ENCODE measurements at regions not wholly inside any gene's neighbourhood (a gene's known extent, or its start where the extent isn't known, plus 50 kb on each side); places are given as distances from the start of the nearest gene placed in this dataset.

- intact Hi-C loops (cut with micrococcal nuclease) = no loop called here
- H3K4me1 Mint-ChIP-seq = peaks cover 0 to 7% (median 5%) of the 10 kb centered on the region in 4 donors
- H3K27me3 Mint-ChIP-seq = peaks cover 3 to 6% of the 10 kb centered on the region in 2 donors
- ChIA-PET POLR2A (ENCODE audit: partially characterized antibody) (no interaction called here), CTCF (ENCODE audit: partially characterized antibody) (no interaction called here)
- H3K4me3 ChIP-seq (ENCODE audit: low read length in 2 of 2) = no peak overlapping the region
- H3K27me3 ChIP-seq (ENCODE audit: insufficient read depth, low read length) = no peaks in the 10 kb centered on the region
- H3K36me3 ChIP-seq (ENCODE audit: insufficient read depth, low read length) = no peaks in the 10 kb centered on the region
- no peak for DNase-seq
- H3K4me1 ChIP-seq (ENCODE audit: insufficient read depth, low read length) = no peaks in the 10 kb centered on the region
- H3K27ac ChIP-seq (ENCODE audit: low read depth, low read length) = no peak overlapping the region
- H3K27ac Mint-ChIP-seq = no peak overlapping the region
- no peaks in the 10 kb centered on the region for H3K9me3 ChIP-seq (ENCODE audit: control insufficient read depth in 1 of 2, low read length in 2 of 2)
- peaks cover 0 to 3% (median under 1%) of the 10 kb centered on the region in 8 donors for H3K9me3 Mint-ChIP-seq
- H3K36me3 Mint-ChIP-seq = no peaks in the 10 kb centered on the region
- no peak overlapping the region for H3K4me3 Mint-ChIP-seq
Observed at GRCh38 chr7:155965010-155965409, 152.7 kb upstream of the SHH start.

GRCh38 chr7:155964543-155964942, 152.3 kb upstream of the SHH start:
- DNase-seq = no peak
- no peak overlapping the region for H3K27ac Mint-ChIP-seq
- Histone ChIP-seq H3K4me1 (ENCODE audit: insufficient read depth, low read length) (no peaks in the 10 kb centered on the region), H3K9me3 (ENCODE audit: control insufficient read depth in 1 of 2, low read length in 2 of 2) (no peaks in the 10 kb centered on the region), H3K4me3 (ENCODE audit: low read length in 2 of 2) (no peak overlapping the region), H3K27ac (ENCODE audit: low read depth, low read length) (no peak overlapping the region), H3K27me3 (ENCODE audit: insufficient read depth, low read length) (no peaks in the 10 kb centered on the region), H3K36me3 (ENCODE audit: insufficient read depth, low read length) (no peaks in the 10 kb centered on the region)
- H3K4me1 Mint-ChIP-seq = peaks cover 0 to 7% (median 5%) of the 10 kb centered on the region in 4 donors
- H3K9me3 Mint-ChIP-seq = peaks cover 0 to 3% (median under 1%) of the 10 kb centered on the region in 8 donors
- ChIA-PET CTCF (ENCODE audit: partially characterized antibody) (no interaction called here), POLR2A (ENCODE audit: partially characterized antibody) (no interaction called here)
- H3K27me3 Mint-ChIP-seq = peaks cover 3 to 6% of the 10 kb centered on the region in 2 donors
- intact Hi-C loops (cut with micrococcal nuclease) = no loop called here
- H3K36me3 Mint-ChIP-seq = no peaks in the 10 kb centered on the region
- H3K4me3 Mint-ChIP-seq = no peak overlapping the region

- ChIA-PET CTCF (ENCODE audit: partially characterized antibody) (no interaction called here), POLR2A (ENCODE audit: partially characterized antibody) (no interaction called here)
- peaks cover 0 to 3% (median under 1%) of the 10 kb centered on the region in 8 donors for H3K9me3 Mint-ChIP-seq
- H3K4me1 Mint-ChIP-seq = peaks cover 0 to 7% (median 5%) of the 10 kb centered on the region in 4 donors
- Histone ChIP-seq H3K36me3 (ENCODE audit: insufficient read depth, low read length) (no peaks in the 10 kb centered on the region), H3K4me1 (ENCODE audit: insufficient read depth, low read length) (no peaks in the 10 kb centered on the region), H3K4me3 (ENCODE audit: low read length in 2 of 2) (no peak overlapping the region), H3K9me3 (ENCODE audit: control insufficient read depth in 1 of 2, low read length in 2 of 2) (no peaks in the 10 kb centered on the region), H3K27ac (ENCODE audit: low read depth, low read length) (no peak overlapping the region), H3K27me3 (ENCODE audit: insufficient read depth, low read length) (no peaks in the 10 kb centered on the region)
- H3K27me3 Mint-ChIP-seq = peaks cover 3 to 6% of the 10 kb centered on the region in 2 donors
- H3K36me3 Mint-ChIP-seq = no peaks in the 10 kb centered on the region
- no peak for DNase-seq
- H3K27ac Mint-ChIP-seq = no peak overlapping the region
- intact Hi-C loops (cut with micrococcal nuclease) = no loop called here
- no peak overlapping the region for H3K4me3 Mint-ChIP-seq
Observed at GRCh38 chr7:155963771-155964195, 151.5 kb upstream of the SHH start.

- Histone ChIP-seq H3K36me3 (ENCODE audit: insufficient read depth, low read length) (no peaks in the 10 kb centered on the region), H3K27me3 (ENCODE audit: insufficient read depth, low read length) (no peaks in the 10 kb centered on the region), H3K9me3 (ENCODE audit: control insufficient read depth in 1 of 2, low read length in 2 of 2) (no peaks in the 10 kb centered on the region), H3K4me3 (ENCODE audit: low read length in 2 of 2) (no peak overlapping the region), H3K4me1 (ENCODE audit: insufficient read depth, low read length) (no peaks in the 10 kb centered on the region), H3K27ac (ENCODE audit: low read depth, low read length) (no peak overlapping the region)
- ChIA-PET POLR2A (ENCODE audit: partially characterized antibody) (no interaction called here), CTCF (ENCODE audit: partially characterized antibody) (no interaction called here)
- peaks cover 0 to 7% (median 5%) of the 10 kb centered on the region in 4 donors for H3K4me1 Mint-ChIP-seq
- H3K27ac Mint-ChIP-seq = no peak overlapping the region
- no peak overlapping the region for H3K4me3 Mint-ChIP-seq
- H3K27me3 Mint-ChIP-seq = peaks cover 3 to 6% of the 10 kb centered on the region in 2 donors
- DNase-seq = no peak
- intact Hi-C loops (cut with micrococcal nuclease) = no loop called here
- peaks cover 0 to 3% (median under 1%) of the 10 kb centered on the region in 8 donors for H3K9me3 Mint-ChIP-seq
- no peaks in the 10 kb centered on the region for H3K36me3 Mint-ChIP-seq
Observed at GRCh38 chr7:155963356-155963755, 151.1 kb upstream of the SHH start.

- Mint-ChIP-seq H3K27me3 (peaks cover 3 to 6% of the 10 kb centered on the region in 2 donors), H3K36me3 (no peaks in the 10 kb centered on the region), H3K4me1 (peaks cover 0 to 7% (median 5%) of the 10 kb centered on the region in 4 donors), H3K27ac (no peak overlapping the region), H3K4me3 (no peak overlapping the region), H3K9me3 (peaks cover 0 to 3% (median under 1%) of the 10 kb centered on the region in 8 donors)
- ChIA-PET POLR2A (ENCODE audit: partially characterized antibody) (no interaction called here), CTCF (ENCODE audit: partially characterized antibody) (no interaction called here)
- DNase-seq = no peak
- H3K4me1 ChIP-seq (ENCODE audit: insufficient read depth, low read length) = no peaks in the 10 kb centered on the region
- H3K4me3 ChIP-seq (ENCODE audit: low read length in 2 of 2) = no peak overlapping the region
- H3K27me3 ChIP-seq (ENCODE audit: insufficient read depth, low read length) = no peaks in the 10 kb centered on the region
- H3K27ac ChIP-seq (ENCODE audit: low read depth, low read length) = no peak overlapping the region
- intact Hi-C loops (cut with micrococcal nuclease) = no loop called here
- no peaks in the 10 kb centered on the region for H3K9me3 ChIP-seq (ENCODE audit: control insufficient read depth in 1 of 2, low read length in 2 of 2)
- H3K36me3 ChIP-seq (ENCODE audit: insufficient read depth, low read length) = no peaks in the 10 kb centered on the region
Observed at GRCh38 chr7:155962968-155963300, 150.7 kb upstream of the SHH start.

GRCh38 chr7:155962191-155962967, 150.1 kb upstream of the SHH start:
- POLR2A ChIA-PET (ENCODE audit: partially characterized antibody) = no interaction called here
- peak overlapping the region in 1 of 8 donors; percentile 2 for H3K4me3 Mint-ChIP-seq
- CTCF ChIA-PET (ENCODE audit: partially characterized antibody) = no interaction called here
- Histone ChIP-seq H3K4me1 (ENCODE audit: insufficient read depth, low read length) (no peaks in the 10 kb centered on the region), H3K4me3 (ENCODE audit: low read length in 2 of 2) (no peak overlapping the region), H3K27ac (ENCODE audit: low read depth, low read length) (no peak overlapping the region), H3K9me3 (ENCODE audit: control insufficient read depth in 1 of 2, low read length in 2 of 2) (no peaks in the 10 kb centered on the region), H3K27me3 (ENCODE audit: insufficient read depth, low read length) (no peaks in the 10 kb centered on the region), H3K36me3 (ENCODE audit: insufficient read depth, low read length) (no peaks in the 10 kb centered on the region)
- intact Hi-C loops (cut with micrococcal nuclease) = no loop called here
- H3K4me1 Mint-ChIP-seq = peaks cover 0 to 7% (median 5%) of the 10 kb centered on the region in 4 donors
- H3K9me3 Mint-ChIP-seq = peaks cover 0 to 3% (median 0%) of the 10 kb centered on the region in 8 donors
- no peak for DNase-seq
- no peaks in the 10 kb centered on the region for H3K36me3 Mint-ChIP-seq
- H3K27ac Mint-ChIP-seq = no peak overlapping the region
- H3K27me3 Mint-ChIP-seq = peaks cover 3 to 5% of the 10 kb centered on the region in 2 donors

- POLR2A ChIA-PET (ENCODE audit: partially characterized antibody) = no interaction called here
- Histone ChIP-seq H3K4me3 (ENCODE audit: low read length in 2 of 2) (no peak overlapping the region), H3K27ac (ENCODE audit: low read depth, low read length) (no peak overlapping the region), H3K27me3 (ENCODE audit: insufficient read depth, low read length) (no peaks in the 10 kb centered on the region), H3K4me1 (ENCODE audit: insufficient read depth, low read length) (no peaks in the 10 kb centered on the region), H3K36me3 (ENCODE audit: insufficient read depth, low read length) (no peaks in the 10 kb centered on the region), H3K9me3 (ENCODE audit: control insufficient read depth in 1 of 2, low read length in 2 of 2) (no peaks in the 10 kb centered on the region)
- Mint-ChIP-seq H3K36me3 (no peaks in the 10 kb centered on the region), H3K9me3 (peaks cover 0 to 3% (median 0%) of the 10 kb centered on the region in 8 donors), H3K4me3 (peak overlapping the region in 1 of 8 donors; percentile 41), H3K4me1 (peaks cover 0 to 7% (median 5%) of the 10 kb centered on the region in 4 donors), H3K27me3 (peaks cover 1 to 5% of the 10 kb centered on the region in 2 donors), H3K27ac (peak overlapping the region in 1 of 7 donors; percentile 43)
- CTCF ChIA-PET (ENCODE audit: partially characterized antibody) = no interaction called here
- DNase-seq = no peak
- intact Hi-C loops (cut with micrococcal nuclease) = no loop called here
Observed at GRCh38 chr7:155961241-155962190, 149.3 kb upstream of the SHH start.

All from CD4-positive, alpha-beta memory T cell (primary cell).